Heart left ventricle (tissue), 13 donors: ENCODE measurements at regions not wholly inside any gene's neighbourhood (a gene's known extent, or its start where the extent isn't known, plus 50 kb on each side); places are given as distances from the start of the nearest gene placed in this dataset.

Experiments
- CTCF ChIP-seq, 12 donors: fragments of 200-600 bp; sonication (generic) in 4 of 12; IDR thresholded peaks; one replicate each; pipeline versions ENCODE4 v1.5.0 to v1.8.0; 2018 to 2022; ENCODE audit warnings: antibody characterized with exemption in 12 of 12, mild to moderate bottlenecking in 5 of 12
- POLR2A ChIP-seq, 2 donors: fragments of 450-650 bp; IDR thresholded peaks; one replicate each; pipeline ENCODE4 v1.6.1; 2017; ENCODE audit warnings: antibody characterized with exemption in 2 of 2, mild to moderate bottlenecking in 2 of 2, moderate library complexity in 2 of 2
- donor health status: ischemic (EF 13 %, LVEDD 7.1; RV severe dilation, severe dysfunction).
- donor health status: DM: no; HTN: yes; CAD: no.
- donor health status: DM: no; HTN: no; CAD: no.
- donor health status: ischemic (EF 25% LVEDD 6.9; RV normal size, moderate dysfunction).
- donor health status: ischemic (EF 25% LVEDD 5.7; RV mildly dilated, moderate dysfunction).
- donor health status: ischemic (EF 35%, LVEDD 5.7; RV mildly dilated, moderate dysfunction).
- donor health status: nonischemic (EF 11% LVEDD 7.7; RV severe dilation, severe dysfunction).
- donor health status: DM: yes; HTN: yes; CAD: no.
- donor health status: PGD.
- donor health status: ischemic (EF 29% LVEDD 5.4; RV normal size, mild dysfunction).
- donor health status: nonischemic (EF 23%, LVEDD 6.1; RV moderate dilation, normal function).

GRCh38 chr5:133736512-133736911 is 124.2 kb upstream of the FSTL4 start:
- no peak for TF ChIP-seq POLR2A (IDR thresholded peaks at IDR 0.05)
- no peak for TF ChIP-seq CTCF (IDR thresholded peaks at IDR 0.05)
